Gastroesophageal sphincter (tissue), 4 donors: ENCODE measurements at regions not wholly inside any gene's neighbourhood (a gene's known extent, or its start where the extent isn't known, plus 50 kb on each side); places are given as distances from the start of the nearest gene placed in this dataset.

Experiments used
- ATAC-seq: fragments of 150-250 bp; one replicate; pipeline ENCODE4 v1.9.1; 2016; ENCODE audit warnings: mild to moderate bottlenecking, moderate library complexity
- H3K27ac ChIP-seq, 4 donors: fragments of 200-600 bp; sonication (generic) in 3 of 4; 1 replicate in 3 of 4; 2 replicates in 1 of 4; pipeline ENCODE4 v1.5.1; 2016 to 2019
- H3K27me3 ChIP-seq: fragments of 200-600 bp; sonication (generic); one replicate; pipeline ENCODE4 v1.5.1; 2019
- H3K36me3 ChIP-seq, 2 donors: fragments of 200-600 bp; sonication (generic); one replicate each; pipeline ENCODE4 v1.5.1; 2019; ENCODE audit warnings: control low read depth in 1 of 2
- H3K4me1 ChIP-seq, 3 donors: fragments of 200-600 bp; sonication (generic); 1 replicate in 2 of 3; 2 replicates in 1 of 3; pipeline ENCODE4 v1.5.1; 2016 to 2019; ENCODE audit warnings: control low read depth in 2 of 3
- H3K4me3 ChIP-seq, 2 donors: fragments of 200-600 bp; sonication (generic); one replicate each; pipeline ENCODE4 v1.5.1; 2019; ENCODE audit warnings: mild to moderate bottlenecking in 1 of 2, moderate library complexity in 1 of 2
- H3K9me3 ChIP-seq, 3 donors: fragments of 200-600 bp; sonication (generic); one replicate each; pipeline ENCODE4 v1.5.1; 2017 to 2019; ENCODE audit warnings: control low read depth in 2 of 3
- CTCF ChIP-seq, 4 experiments: fragments of 200-600 bp in 2 of 4; fragments of 450-650 bp in 2 of 4; sonication (generic) in 1 of 4; IDR thresholded peaks; one replicate each; pipeline ENCODE4 v1.5.1; 2017 to 2019; ENCODE audit warnings: antibody characterized with exemption in 4 of 4, mild to moderate bottlenecking in 2 of 4, moderate library complexity in 2 of 4
- EP300 ChIP-seq: sonication (generic); formaldehyde crosslinking; IDR thresholded peaks from one replicate; pipeline ENCODE4 v1.6.1; 2017; ENCODE audit warnings: antibody characterized with exemption, mild to moderate bottlenecking
- POLR2A ChIP-seq, 2 donors: fragments of 450-650 bp; IDR thresholded peaks; one replicate each; pipeline ENCODE4 v1.6.1; 2017; ENCODE audit warnings: antibody characterized with exemption in 2 of 2, mild to moderate bottlenecking in 2 of 2, moderate library complexity in 1 of 2
- POLR2AphosphoS5 ChIP-seq: sonication (generic); formaldehyde crosslinking; IDR thresholded peaks from one replicate; pipeline ENCODE4 v1.6.1; 2017; ENCODE audit warnings: antibody characterized with exemption
- WGBS, 2 donors: methylation state at CpG; one replicate each; pipeline ENCODE4 v1.1.5; 2018; ENCODE audit warnings: low coverage in 1 of 2; 5-methylcytosine and 5-hydroxymethylcytosine counted together

DNA sequence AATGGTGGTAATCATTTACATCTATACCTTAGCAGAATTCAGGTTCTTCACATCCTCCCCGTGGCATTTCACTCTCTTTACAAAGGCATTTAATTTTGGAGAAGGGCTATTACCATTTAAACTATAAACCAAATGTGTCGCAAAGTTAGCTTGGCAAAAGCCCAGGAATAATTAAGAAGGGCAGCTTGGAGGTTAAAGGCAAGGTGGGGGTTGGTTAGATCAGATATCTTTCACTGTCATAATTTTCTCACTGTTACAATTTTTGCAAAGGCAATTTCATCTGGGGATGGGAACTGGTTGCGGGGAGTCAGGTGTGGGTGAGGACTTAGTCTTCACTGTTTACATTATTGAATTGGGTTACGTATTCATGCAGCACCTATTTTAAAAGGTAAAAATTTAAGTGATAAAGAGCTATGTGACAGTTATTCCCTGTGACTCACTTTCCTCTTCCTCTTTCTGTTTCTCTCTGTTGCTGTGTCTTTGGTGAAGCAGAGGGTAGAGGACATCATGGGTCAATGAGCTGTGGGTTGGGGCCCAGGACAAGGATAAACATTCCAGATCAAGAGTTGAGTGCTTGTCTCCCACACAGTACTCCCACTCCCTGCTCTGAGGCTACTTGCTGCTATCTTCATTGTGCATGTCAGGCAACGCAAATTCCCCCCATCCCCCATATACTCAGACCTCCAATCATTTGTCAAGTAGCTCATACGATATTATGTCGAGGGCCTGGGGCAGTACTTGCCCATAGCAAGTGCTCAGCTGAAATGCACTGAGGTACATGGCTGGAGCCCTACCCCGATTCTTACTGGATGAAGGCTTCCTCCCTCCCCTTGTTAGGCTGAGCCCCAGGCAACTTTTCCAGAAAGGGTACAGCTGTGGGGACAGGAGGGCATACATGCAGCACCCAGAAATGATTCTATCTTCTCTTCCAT is 223.1 kb upstream of the MYLIP start:
- H3K4me1 ChIP-seq, result no peaks in the 10 kb centered on the region
- 74 to 85% methylated on average over 4 to 7 of the region's 8 CpGs for WGBS, 2 donors
- no peaks in the 10 kb centered on the region for H3K36me3 ChIP-seq
- no peak for ATAC-seq
- H3K9me3 ChIP-seq, result no peaks in the 10 kb centered on the region
- TF ChIP-seq EP300 (no peak), POLR2AphosphoS5 (no peak), POLR2A (IDR thresholded peaks at IDR 0.05) (no peak), CTCF (IDR thresholded peaks at IDR 0.05) (no peak)
- no peak overlapping the region for H3K4me3 ChIP-seq
- H3K27ac ChIP-seq, result no peak overlapping the region
- no peaks in the 10 kb centered on the region for H3K27me3 ChIP-seq

GRCh38 chr6:15904651-15905376 is 224.1 kb upstream of the MYLIP start:
- Histone ChIP-seq H3K4me1 (no peaks in the 10 kb centered on the region), H3K4me3 (no peak overlapping the region), H3K27ac (no peak overlapping the region), H3K36me3 (no peaks in the 10 kb centered on the region), H3K9me3 (no peaks in the 10 kb centered on the region), H3K27me3 (no peaks in the 10 kb centered on the region)
- no peak for TF ChIP-seq POLR2A (IDR thresholded peaks at IDR 0.05)
- no peak for TF ChIP-seq POLR2AphosphoS5
- no peak for TF ChIP-seq EP300
- ATAC-seq, result no peak
- WGBS, 2 donors, result 74 to 87% methylated on average over 3 to 6 of the region's 6 CpGs

GRCh38 chr6:15901141-15902115 is 227.5 kb upstream of the MYLIP start:
- Histone ChIP-seq H3K36me3 (no peaks in the 10 kb centered on the region), H3K9me3 (no peaks in the 10 kb centered on the region), H3K4me1 (peaks cover 0 to 14% (median 11%) of the 10 kb centered on the region in 3 donors), H3K4me3 (no peak overlapping the region), H3K27me3 (no peaks in the 10 kb centered on the region), H3K27ac (no peak overlapping the region)
- WGBS, 2 donors, result 78 to 88% methylated on average over 11 of the region's 13 CpGs
- no peak for ATAC-seq
- TF ChIP-seq EP300 (no peak), CTCF (IDR thresholded peaks at IDR 0.05) (no peak), POLR2AphosphoS5 (no peak), POLR2A (IDR thresholded peaks at IDR 0.05) (no peak)

DNA sequence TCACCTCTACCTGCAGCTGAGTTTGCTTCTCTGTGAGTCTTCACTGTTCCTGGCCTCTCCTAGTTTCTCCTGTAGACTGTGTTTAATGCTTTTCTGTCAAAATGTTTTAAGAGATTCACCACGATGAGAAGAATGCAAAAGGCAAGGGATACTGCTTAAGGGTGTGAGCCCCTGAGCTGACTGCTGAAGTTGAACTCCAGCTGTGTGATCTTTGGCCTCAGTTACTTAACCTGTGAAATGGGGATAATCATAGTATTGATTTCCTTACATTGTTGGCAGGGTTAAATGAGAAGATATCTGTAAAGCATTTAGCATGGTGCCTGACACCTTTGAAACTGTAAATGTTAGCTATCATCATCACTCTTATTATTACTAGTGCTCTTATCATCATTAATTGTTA is 230.2 kb upstream of the MYLIP start:
- H3K9me3 ChIP-seq, result no peaks in the 10 kb centered on the region
- H3K4me3 ChIP-seq, result no peak overlapping the region
- no peaks in the 10 kb centered on the region for H3K36me3 ChIP-seq
- 20% methylated on average over 1 of the region's 1 CpG; no CpG with 5 or more reads in 1 of the 2 donors for WGBS, 2 donors
- ATAC-seq, result no peak
- no peaks in the 10 kb centered on the region for H3K27me3 ChIP-seq
- H3K27ac ChIP-seq, result no peak overlapping the region
- H3K4me1 ChIP-seq, result peaks cover 0 to 18% (median 15%) of the 10 kb centered on the region in 3 donors
- TF ChIP-seq POLR2AphosphoS5 (no peak), EP300 (no peak), CTCF (IDR thresholded peaks at IDR 0.05) (no peak), POLR2A (IDR thresholded peaks at IDR 0.05) (no peak)
